ENCODE measurements at regions not wholly inside any gene's neighbourhood (a gene's known extent, or its start where the extent isn't known, plus 50 kb on each side); places are given as distances from the start of the nearest gene placed in this dataset.

DNA sequence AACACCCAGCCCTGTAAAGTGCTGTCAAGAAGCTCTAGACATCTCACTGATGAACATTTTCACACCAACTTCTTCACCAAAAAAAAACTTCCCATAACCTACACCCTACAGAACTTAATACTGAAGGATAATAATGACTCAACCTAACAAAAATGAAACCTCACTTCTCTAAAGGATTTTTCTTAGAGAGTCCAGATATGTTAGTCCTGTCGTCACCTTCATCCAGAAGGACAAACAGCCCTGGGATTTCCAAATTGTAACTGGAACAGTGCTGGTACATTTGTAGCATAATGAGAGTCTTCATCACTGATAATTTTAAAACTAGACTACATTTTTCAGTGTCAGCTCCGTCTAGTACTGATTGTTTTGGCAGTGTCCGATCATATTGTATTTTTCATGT is 528.6 kb upstream of the CELF2 start:
- Histone ChIP-seq H3K36me3 (ENCODE audit: control insufficient read depth, insufficient read depth, low read length) (no peaks in the 10 kb centered on the region), H3K4me1 (ENCODE audit: control insufficient read depth, insufficient read depth, low read length) (no peaks in the 10 kb centered on the region), H3K27ac (ENCODE audit: low read depth, low read length) (no peak overlapping the region), H3K4me3 (ENCODE audit: low read depth, low read length) (no peak overlapping the region), H3K9me3 (ENCODE audit: control insufficient read depth, insufficient read depth, low read length) (no peaks in the 10 kb centered on the region), H3K27me3 (ENCODE audit: control insufficient read depth, insufficient read depth, low read length) (no peaks in the 10 kb centered on the region)
- no CpG with 5 or more reads among the region's 3 CpGs for WGBS (ENCODE audit: insufficient coverage)
- no peak for DNase-seq (ENCODE audit: low read depth in 4 of 6, low spot score in 6 of 6)

DNA sequence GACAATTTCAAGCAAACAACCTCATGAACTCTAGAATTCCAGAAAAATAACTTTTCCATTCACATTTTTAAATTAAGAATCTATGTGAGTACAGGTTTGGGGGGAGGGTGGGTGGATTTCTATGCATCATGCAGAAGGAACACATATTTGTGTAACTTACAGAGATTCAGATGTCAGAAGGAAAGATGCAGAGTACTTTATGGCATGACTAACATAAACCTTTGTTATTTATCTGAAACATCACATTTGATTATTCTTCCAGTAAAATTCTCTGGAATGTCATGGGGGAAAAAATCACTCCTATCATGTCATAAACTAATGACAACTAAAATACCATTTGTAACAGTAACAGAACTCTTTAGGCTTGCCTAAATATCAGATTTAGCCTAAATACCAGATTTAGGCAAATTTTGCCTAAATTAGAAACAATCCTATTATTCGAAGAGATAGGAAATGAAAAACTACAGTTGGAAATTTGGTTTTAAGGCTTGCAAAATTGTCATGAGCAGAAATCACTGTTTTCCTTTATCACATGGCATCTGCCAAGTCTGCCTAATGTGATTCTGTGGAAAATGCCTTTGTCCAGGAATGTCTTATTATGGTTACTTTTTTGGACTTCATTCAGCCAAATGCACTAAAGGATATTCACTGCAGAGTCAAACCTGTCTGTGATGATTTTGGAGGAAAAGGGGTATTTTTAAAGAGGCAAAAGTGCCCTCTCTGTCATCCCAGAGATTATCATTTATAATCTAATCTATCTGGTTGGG is 527.7 kb upstream of the CELF2 start:
- no peaks in the 10 kb centered on the region for H3K27me3 ChIP-seq (ENCODE audit: control insufficient read depth, insufficient read depth, low read length)
- WGBS (ENCODE audit: insufficient coverage), result no CpG with 5 or more reads among the region's 1 CpG
- no peaks in the 10 kb centered on the region for H3K36me3 ChIP-seq (ENCODE audit: control insufficient read depth, insufficient read depth, low read length)
- no peak overlapping the region for H3K4me3 ChIP-seq (ENCODE audit: low read depth, low read length)
- no peaks in the 10 kb centered on the region for H3K4me1 ChIP-seq (ENCODE audit: control insufficient read depth, insufficient read depth, low read length)
- no peak overlapping the region for H3K27ac ChIP-seq (ENCODE audit: low read depth, low read length)
- no peaks in the 10 kb centered on the region for H3K9me3 ChIP-seq (ENCODE audit: control insufficient read depth, insufficient read depth, low read length)
- no peak for DNase-seq (ENCODE audit: low read depth in 4 of 6, low spot score in 6 of 6)

DNA sequence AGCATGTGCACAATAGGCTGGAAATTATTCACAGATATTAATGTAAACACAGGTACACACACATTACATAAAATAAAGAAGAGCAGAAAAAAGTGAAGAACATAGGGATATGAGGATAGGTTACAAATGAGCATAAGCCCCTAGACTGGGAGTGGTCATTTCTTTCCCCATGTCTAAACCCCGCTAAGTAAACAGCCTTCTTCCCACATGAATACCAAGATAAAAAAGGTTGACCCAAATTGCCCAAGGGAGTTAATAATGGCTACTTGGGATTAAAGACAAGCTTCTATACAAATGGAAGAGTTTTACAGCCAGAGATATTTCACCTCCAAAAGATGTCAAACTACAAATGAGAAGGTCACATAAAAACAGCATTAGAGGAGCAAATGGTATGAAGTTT is 527.1 kb upstream of the CELF2 start:
- H3K27me3 ChIP-seq (ENCODE audit: control insufficient read depth, insufficient read depth, low read length), result no peaks in the 10 kb centered on the region
- H3K9me3 ChIP-seq (ENCODE audit: control insufficient read depth, insufficient read depth, low read length), result no peaks in the 10 kb centered on the region
- WGBS (ENCODE audit: insufficient coverage), result no CpG with 5 or more reads among the region's 1 CpG
- no peaks in the 10 kb centered on the region for H3K4me1 ChIP-seq (ENCODE audit: control insufficient read depth, insufficient read depth, low read length)
- H3K27ac ChIP-seq (ENCODE audit: low read depth, low read length), result no peak overlapping the region
- H3K36me3 ChIP-seq (ENCODE audit: control insufficient read depth, insufficient read depth, low read length), result no peaks in the 10 kb centered on the region
- no peak for DNase-seq (ENCODE audit: low read depth in 4 of 6, low spot score in 6 of 6)
- no peak overlapping the region for H3K4me3 ChIP-seq (ENCODE audit: low read depth, low read length)

DNA sequence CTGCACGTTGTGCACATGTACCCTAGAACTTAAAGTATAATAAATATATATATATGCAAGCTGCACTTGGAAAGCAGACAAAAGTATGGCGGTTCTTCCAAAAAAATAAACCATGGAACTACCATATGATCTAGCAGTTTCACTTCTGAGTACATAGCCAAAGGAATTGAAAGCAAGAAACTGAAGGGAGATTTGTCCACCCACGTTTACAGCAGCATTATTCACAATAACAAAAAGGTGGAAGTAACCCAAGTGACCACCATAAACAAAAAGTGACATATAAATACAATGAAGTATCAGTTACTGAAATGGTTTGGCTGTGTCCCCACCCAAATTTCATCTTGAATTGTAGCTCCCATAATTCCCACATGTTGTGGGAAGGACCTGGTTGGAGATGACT is 525.3 kb upstream of the CELF2 start:
- H3K4me3 ChIP-seq (ENCODE audit: low read depth, low read length), result no peak overlapping the region
- no peaks in the 10 kb centered on the region for H3K4me1 ChIP-seq (ENCODE audit: control insufficient read depth, insufficient read depth, low read length)
- H3K36me3 ChIP-seq (ENCODE audit: control insufficient read depth, insufficient read depth, low read length), result no peaks in the 10 kb centered on the region
- no CpG with 5 or more reads among the region's 3 CpGs for WGBS (ENCODE audit: insufficient coverage)
- no peaks in the 10 kb centered on the region for H3K27me3 ChIP-seq (ENCODE audit: control insufficient read depth, insufficient read depth, low read length)
- H3K9me3 ChIP-seq (ENCODE audit: control insufficient read depth, insufficient read depth, low read length), result no peaks in the 10 kb centered on the region
- H3K27ac ChIP-seq (ENCODE audit: low read depth, low read length), result no peak overlapping the region
- no peak for DNase-seq (ENCODE audit: low read depth in 4 of 6, low spot score in 6 of 6)

DNA sequence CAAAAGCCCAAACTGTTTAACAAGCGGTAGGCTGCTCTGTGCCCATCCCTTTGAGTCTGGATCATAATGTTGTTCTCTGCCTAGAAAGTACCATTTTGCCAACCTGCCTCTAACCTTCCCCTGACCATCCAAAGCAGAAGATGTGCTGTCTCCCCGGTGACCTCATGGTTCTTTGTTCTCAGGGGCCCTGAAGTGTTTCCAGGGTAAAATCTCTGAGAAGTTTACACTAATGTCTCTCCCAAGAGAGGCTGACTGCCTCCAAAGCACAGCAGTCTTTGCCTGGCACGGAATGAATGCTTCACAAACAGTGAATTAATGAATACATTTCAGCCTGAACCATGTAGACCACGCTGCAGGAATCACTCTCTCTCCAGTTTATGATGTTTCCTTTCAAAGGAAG is 523.8 kb upstream of the CELF2 start:
- Histone ChIP-seq H3K9me3 (ENCODE audit: control insufficient read depth, insufficient read depth, low read length) (no peaks in the 10 kb centered on the region), H3K4me1 (ENCODE audit: control insufficient read depth, insufficient read depth, low read length) (no peaks in the 10 kb centered on the region), H3K27ac (ENCODE audit: low read depth, low read length) (no peak overlapping the region), H3K27me3 (ENCODE audit: control insufficient read depth, insufficient read depth, low read length) (no peaks in the 10 kb centered on the region), H3K36me3 (ENCODE audit: control insufficient read depth, insufficient read depth, low read length) (no peaks in the 10 kb centered on the region), H3K4me3 (ENCODE audit: low read depth, low read length) (no peak overlapping the region)
- 81% methylated on average over 2 of the region's 4 CpGs for WGBS (ENCODE audit: insufficient coverage)
- peak in 1 of 6 donors; percentile 29 for DNase-seq (ENCODE audit: low read depth in 4 of 6, low spot score in 6 of 6)

DNA sequence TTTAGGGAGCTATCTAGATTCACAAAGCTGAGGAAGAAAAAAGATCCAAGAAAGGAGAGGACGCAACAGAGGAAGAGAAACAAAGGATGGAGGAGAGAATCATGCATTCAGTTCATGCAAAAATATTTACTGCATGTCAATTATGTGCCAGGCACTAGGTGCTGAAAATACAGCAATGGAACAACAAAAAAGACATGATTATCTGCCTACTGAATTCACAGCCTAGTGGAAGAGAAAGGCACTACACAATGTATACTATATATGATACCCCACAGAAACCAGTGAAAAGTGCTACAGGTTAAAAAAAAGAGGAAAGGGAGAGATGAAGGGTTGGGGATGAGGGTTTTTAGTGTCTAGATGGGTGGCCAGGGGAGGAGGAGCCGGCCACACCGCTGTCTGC is 520.4 kb upstream of the CELF2 start:
- H3K27me3 ChIP-seq (ENCODE audit: control insufficient read depth, insufficient read depth, low read length), result no peaks in the 10 kb centered on the region
- WGBS (ENCODE audit: insufficient coverage), result 98% methylated on average over 3 of the region's 3 CpGs

DNA sequence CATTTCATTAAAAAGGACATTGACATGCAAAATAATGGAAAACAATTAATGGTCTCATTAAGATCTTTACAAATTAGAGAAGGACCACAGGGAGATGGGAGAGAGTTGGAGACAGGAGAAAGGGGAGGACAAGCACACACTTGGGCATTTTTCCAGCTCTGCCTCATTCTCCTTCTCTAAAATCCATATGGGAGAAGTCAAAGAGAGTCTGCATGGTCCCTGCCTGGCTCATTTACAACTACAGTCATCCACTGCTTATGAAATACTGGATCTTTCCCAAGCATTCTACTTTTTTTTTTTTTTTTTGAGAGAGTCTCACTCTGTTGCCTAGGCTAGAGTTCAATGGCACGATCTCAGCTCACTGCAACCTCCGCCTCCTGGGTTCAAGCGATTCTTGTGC is 518.9 kb upstream of the CELF2 start:
- Histone ChIP-seq H3K9me3 (ENCODE audit: control insufficient read depth, insufficient read depth, low read length) (no peaks in the 10 kb centered on the region), H3K27ac (ENCODE audit: low read depth, low read length) (no peak overlapping the region), H3K27me3 (ENCODE audit: control insufficient read depth, insufficient read depth, low read length) (no peaks in the 10 kb centered on the region), H3K36me3 (ENCODE audit: control insufficient read depth, insufficient read depth, low read length) (no peaks in the 10 kb centered on the region), H3K4me1 (ENCODE audit: control insufficient read depth, insufficient read depth, low read length) (no peaks in the 10 kb centered on the region), H3K4me3 (ENCODE audit: low read depth, low read length) (no peak overlapping the region)
- peak in 1 of 6 donors; percentile 7 for DNase-seq (ENCODE audit: low read depth in 4 of 6, low spot score in 6 of 6)
- WGBS (ENCODE audit: insufficient coverage), result 100% methylated on average over 3 of the region's 3 CpGs

More for the DNA sequence above, 520.4 kb upstream of the CELF2 start:
- no peak for DNase-seq (ENCODE audit: low read depth in 4 of 6, low spot score in 6 of 6)
- Histone ChIP-seq H3K9me3 (ENCODE audit: control insufficient read depth, insufficient read depth, low read length) (no peaks in the 10 kb centered on the region), H3K36me3 (ENCODE audit: control insufficient read depth, insufficient read depth, low read length) (no peaks in the 10 kb centered on the region), H3K27ac (ENCODE audit: low read depth, low read length) (no peak overlapping the region), H3K4me3 (ENCODE audit: low read depth, low read length) (no peak overlapping the region), H3K4me1 (ENCODE audit: control insufficient read depth, insufficient read depth, low read length) (no peaks in the 10 kb centered on the region)

DNA sequence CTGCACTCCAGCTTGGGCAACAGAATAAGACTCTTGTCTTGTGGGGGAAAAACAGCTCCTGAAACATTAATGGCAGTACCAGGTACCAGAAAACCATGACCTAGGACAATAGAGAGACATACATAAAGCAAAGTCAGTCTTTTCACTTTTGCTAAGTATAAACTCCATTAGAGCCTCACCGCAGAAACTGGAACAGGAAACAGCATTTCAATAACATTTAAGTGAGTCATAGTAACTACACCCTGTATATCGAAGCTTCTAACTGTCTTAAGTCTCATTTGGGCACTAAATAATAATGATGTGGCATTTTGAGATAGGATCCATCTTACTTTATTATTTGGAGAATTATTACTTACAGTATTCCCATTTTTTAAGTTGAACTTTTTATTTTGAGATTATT is 517.8 kb upstream of the CELF2 start:
- Histone ChIP-seq H3K4me3 (ENCODE audit: low read depth, low read length) (no peak overlapping the region), H3K36me3 (ENCODE audit: control insufficient read depth, insufficient read depth, low read length) (no peaks in the 10 kb centered on the region), H3K27me3 (ENCODE audit: control insufficient read depth, insufficient read depth, low read length) (no peaks in the 10 kb centered on the region), H3K27ac (ENCODE audit: low read depth, low read length) (no peak overlapping the region), H3K4me1 (ENCODE audit: control insufficient read depth, insufficient read depth, low read length) (no peaks in the 10 kb centered on the region), H3K9me3 (ENCODE audit: control insufficient read depth, insufficient read depth, low read length) (no peaks in the 10 kb centered on the region)
- no peak for DNase-seq (ENCODE audit: low read depth in 4 of 6, low spot score in 6 of 6)
- WGBS (ENCODE audit: insufficient coverage), result 100% methylated on average over 1 of the region's 2 CpGs

DNA sequence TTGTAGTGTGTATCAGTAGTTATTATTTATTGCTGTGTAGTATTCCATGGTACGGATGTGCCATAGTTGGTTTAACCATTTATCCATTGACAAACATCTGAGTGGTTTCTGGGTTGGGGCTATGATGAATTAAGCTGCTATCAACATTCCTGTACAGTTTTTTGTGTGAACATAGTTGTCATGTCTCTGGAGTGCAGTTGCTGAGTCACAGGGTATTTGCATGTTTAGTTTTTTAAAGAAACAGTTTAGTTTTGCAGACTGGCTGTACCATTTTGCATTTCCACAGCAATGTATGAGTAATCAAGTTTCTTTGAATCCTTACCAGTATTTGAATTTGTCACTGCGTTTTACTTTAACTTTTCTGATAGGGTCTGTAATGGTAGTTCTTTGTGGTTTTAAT is 516.7 kb upstream of the CELF2 start:
- Histone ChIP-seq H3K4me1 (ENCODE audit: control insufficient read depth, insufficient read depth, low read length) (no peaks in the 10 kb centered on the region), H3K4me3 (ENCODE audit: low read depth, low read length) (no peak overlapping the region), H3K9me3 (ENCODE audit: control insufficient read depth, insufficient read depth, low read length) (no peaks in the 10 kb centered on the region), H3K27me3 (ENCODE audit: control insufficient read depth, insufficient read depth, low read length) (no peaks in the 10 kb centered on the region), H3K36me3 (ENCODE audit: control insufficient read depth, insufficient read depth, low read length) (no peaks in the 10 kb centered on the region), H3K27ac (ENCODE audit: low read depth, low read length) (no peak overlapping the region)
- 86% methylated on average over 1 of the region's 2 CpGs for WGBS (ENCODE audit: insufficient coverage)
- no peak for DNase-seq (ENCODE audit: low read depth in 4 of 6, low spot score in 6 of 6)

DNA sequence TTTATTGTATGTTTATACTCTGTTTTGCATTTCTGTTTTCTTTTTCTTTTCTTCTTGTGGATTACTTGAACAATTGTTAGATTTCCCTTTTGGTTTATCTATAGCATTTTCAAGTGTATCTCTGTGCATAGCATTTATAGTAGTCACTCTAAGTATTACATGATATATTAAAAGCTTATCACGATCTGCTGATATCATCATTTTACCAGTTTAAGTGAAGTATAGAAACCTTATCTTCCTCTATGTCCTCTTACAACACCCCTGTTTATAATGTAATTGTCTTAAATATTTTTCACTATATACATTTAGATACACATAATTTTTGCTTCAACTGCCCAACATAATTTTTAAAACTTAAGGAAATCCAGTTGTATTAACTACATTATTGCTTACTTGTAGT is 513.9 kb upstream of the CELF2 start:
- no CpG with 5 or more reads among the region's 1 CpG for WGBS (ENCODE audit: insufficient coverage)
- Histone ChIP-seq H3K27me3 (ENCODE audit: control insufficient read depth, insufficient read depth, low read length) (no peaks in the 10 kb centered on the region), H3K27ac (ENCODE audit: low read depth, low read length) (no peak overlapping the region), H3K4me1 (ENCODE audit: control insufficient read depth, insufficient read depth, low read length) (no peaks in the 10 kb centered on the region), H3K9me3 (ENCODE audit: control insufficient read depth, insufficient read depth, low read length) (no peaks in the 10 kb centered on the region), H3K36me3 (ENCODE audit: control insufficient read depth, insufficient read depth, low read length) (no peaks in the 10 kb centered on the region), H3K4me3 (ENCODE audit: low read depth, low read length) (no peak overlapping the region)
- no peak for DNase-seq (ENCODE audit: low read depth in 4 of 6, low spot score in 6 of 6)
